ENCODE measurements at regions not wholly inside any gene's neighbourhood (a gene's known extent, or its start where the extent isn't known, plus 50 kb on each side); places are given as distances from the start of the nearest gene placed in this dataset.

GRCh38 chr3:194073926-194074325 lies 62.0 kb upstream of the HES1 start:
- DNase-seq = no peak

- no peak for DNase-seq
Observed at GRCh38 chr3:194075088-194075615, 60.8 kb upstream of the HES1 start.

- no peak for DNase-seq
Observed at GRCh38 chr3:194075802-194076460, 60.0 kb upstream of the HES1 start.

- no peak for DNase-seq
Observed at GRCh38 chr3:194076475-194076874, 59.5 kb upstream of the HES1 start.

- no peak for DNase-seq
Observed at GRCh38 chr3:194077602-194078001, 58.3 kb upstream of the HES1 start.

GRCh38 chr3:194078045-194078821 lies 57.7 kb upstream of the HES1 start:
- DNase-seq = no peak

GRCh38 chr3:194079702-194080172 lies 56.2 kb upstream of the HES1 start:
- no peak for DNase-seq

- no peak for DNase-seq
Observed at GRCh38 chr3:194080436-194080835, 55.5 kb upstream of the HES1 start.

- no peak for DNase-seq
Observed at GRCh38 chr3:194080913-194081800, 54.8 kb upstream of the HES1 start.

GRCh38 chr3:194081826-194082225 lies 54.1 kb upstream of the HES1 start:
- no peak for DNase-seq

- no peak for DNase-seq
Observed at GRCh38 chr3:194082743-194083636, 53.0 kb upstream of the HES1 start.

- DNase-seq = no peak
Observed at GRCh38 chr3:194083637-194084224, 52.2 kb upstream of the HES1 start.

- DNase-seq = no peak
Observed at GRCh38 chr3:194084284-194084683, 51.7 kb upstream of the HES1 start.
